T-cell (primary cell): ENCODE measurements at regions not wholly inside any gene's neighbourhood (a gene's known extent, or its start where the extent isn't known, plus 50 kb on each side); places are given as distances from the start of the nearest gene placed in this dataset.

Source experiments
- ATAC-seq, 4 experiments: fragments of 200-7000 bp in 3 of 4; fragments of 150-1000 bp in 1 of 4; cut with Tn5 transposase; replicated peaks in 1 of 4; 1 replicate in 3 of 4; 2 replicates in 1 of 4; pipeline ENCODE4 v1.10.0; 2021; ENCODE audit warnings: moderate library complexity in 3 of 4, mild to moderate bottlenecking in 2 of 4, moderate number of reproducible peaks in 1 of 4
- CTCF ChIA-PET, 2 donors: fragments of 300-600 bp; sonication (Branson Sonifier 250); formaldehyde crosslinking; loops; one replicate each; lab custom pipeline; 2022; ENCODE audit warnings: antibody characterized with exemption in 2 of 2; lab: Charles Lee
- POLR2A ChIA-PET, 2 donors: fragments of 300-600 bp; sonication (Branson Sonifier 250); formaldehyde crosslinking; loops; one replicate each; lab custom pipeline; 2022; ENCODE audit warnings: antibody characterized with exemption in 2 of 2; lab: Charles Lee
- DNase-seq, 35 experiments: peaks; one replicate each; pipeline versions ENCODE4 v3.0.0 to v3.0.0-alpha.2; 2013 to 2023
- H3K27ac ChIP-seq: one replicate; pipeline ENCODE4 v1.5.1; 2013; ENCODE audit warnings: low read length
- H3K27me3 ChIP-seq, 2 experiments: replicated peaks in 1 of 2; 1 replicate in 1 of 2; 2 replicates in 1 of 2; pipeline versions ENCODE4 v1.6.1 to v1.7.0; 2013; ENCODE audit warnings: low read length in 1 of 2, mixed read lengths in 1 of 2; ENCODE audit not compliant: control insufficient read depth in 2 of 2, insufficient read depth in 2 of 2; ENCODE audit errors: extremely low read depth in 1 of 2
- H3K36me3 ChIP-seq, 2 donors: 1 replicate in 1 of 2; 2 replicates in 1 of 2; pipeline versions ENCODE4 v1.6.1 to v1.7.0; 2013; ENCODE audit warnings: low read length in 1 of 2; ENCODE audit not compliant: control insufficient read depth in 2 of 2, insufficient read depth in 1 of 2; ENCODE audit errors: extremely low read depth in 1 of 2
- H3K4me1 ChIP-seq, 2 experiments: 1 replicate in 1 of 2; 2 replicates in 1 of 2; pipeline versions ENCODE4 v1.6.1 to v1.7.0; 2013; ENCODE audit warnings: low read length in 2 of 2, mixed read lengths in 1 of 2; ENCODE audit not compliant: insufficient read depth in 2 of 2, control insufficient read depth in 1 of 2; ENCODE audit errors: extremely low read depth in 1 of 2
- H3K4me3 ChIP-seq, 2 donors: 1 replicate in 1 of 2; 2 replicates in 1 of 2; pipeline versions ENCODE4 v1.5.1 to v1.7.0; 2013; ENCODE audit warnings: mild to moderate bottlenecking in 2 of 2, low read length in 1 of 2, moderate library complexity in 1 of 2; ENCODE audit not compliant: control insufficient read depth in 1 of 2; ENCODE audit errors: extremely low read depth in 1 of 2
- H3K9me3 ChIP-seq: 2 replicates; pipeline ENCODE4 v1.7.0; 2013
- H3K27ac Mint-ChIP-seq, 2 donors: one replicate each; pipeline ENCODE4 v1.8.0; 2020 to 2021; ENCODE audit warnings: mild to moderate bottlenecking in 2 of 2, mixed read lengths in 2 of 2
- H3K27me3 Mint-ChIP-seq, 2 donors: one replicate each; pipeline ENCODE4 v1.8.0; 2021 to 2022; ENCODE audit warnings: mixed read lengths in 2 of 2
- H3K36me3 Mint-ChIP-seq: one replicate; pipeline ENCODE4 v1.8.0; 2021; ENCODE audit warnings: mixed read lengths
- H3K4me1 Mint-ChIP-seq, 3 donors: one replicate each; pipeline ENCODE4 v1.8.0; 2020 to 2022; ENCODE audit warnings: mixed read lengths in 3 of 3, mild to moderate bottlenecking in 1 of 3
- H3K4me3 Mint-ChIP-seq, 3 donors: one replicate each; pipeline ENCODE4 v1.8.0; 2020 to 2022; ENCODE audit warnings: mild to moderate bottlenecking in 3 of 3, mixed read lengths in 3 of 3, moderate library complexity in 3 of 3
- H3K9me3 Mint-ChIP-seq, 3 donors: one replicate each; pipeline ENCODE4 v1.8.0; 2020 to 2022; ENCODE audit warnings: mixed read lengths in 3 of 3
- WGBS: methylation state at CpG from one replicate; pipeline ENCODE4 v1.1.5; 2013; ENCODE audit warnings: missing lambda C conversion rate; ENCODE audit not compliant: insufficient coverage; 5-methylcytosine and 5-hydroxymethylcytosine counted together

- Mint-ChIP-seq H3K9me3 (peaks cover 0 to 19% (median 10%) of the 10 kb centered on the region in 3 donors), H3K36me3 (no peaks in the 10 kb centered on the region), H3K4me1 (no peaks in the 10 kb centered on the region), H3K4me3 (no peak overlapping the region), H3K27me3 (peaks cover 4 to 6% of the 10 kb centered on the region in 2 donors), H3K27ac (no peak overlapping the region)
- ATAC-seq (no peak), DNase-seq (no peak)
- CTCF ChIA-PET: interaction anchor here (0.6 to 0.7 kb wide), 2 partner anchors 52 to 693 kb away, joined by 4 to 9 read pairs; no protein-coding TSS in a partner anchor
- Histone ChIP-seq H3K27ac (no peak overlapping the region), H3K27me3 (peaks cover 0 to 3% of the 10 kb centered on the region in 2 experiments), H3K4me3 (no peak overlapping the region), H3K9me3 (no peaks in the 10 kb centered on the region), H3K4me1 (no peaks in the 10 kb centered on the region), H3K36me3 (no peaks in the 10 kb centered on the region)
- no CpG with 5 or more reads among the region's 4 CpGs for WGBS
- POLR2A ChIA-PET: no interaction called here
Measured at GRCh38 chr14:71834284-71835204, 97.7 kb upstream of the RGS6 start.

- peaks cover 16 to 35% of the 10 kb centered on the region in 2 donors for H3K27me3 Mint-ChIP-seq
- ATAC-seq: no peak
- H3K4me1 Mint-ChIP-seq: peaks cover 0 to 8% (median 5%) of the 10 kb centered on the region in 3 donors
- DNase-seq: no peak
- no peaks in the 10 kb centered on the region for H3K36me3 ChIP-seq
- H3K27ac ChIP-seq: no peak overlapping the region
- no peaks in the 10 kb centered on the region for H3K4me1 ChIP-seq
- no peak overlapping the region for H3K4me3 ChIP-seq
- H3K27me3 ChIP-seq: peaks cover 0 to 13% of the 10 kb centered on the region in 2 experiments
- H3K27ac Mint-ChIP-seq: no peak overlapping the region
- H3K9me3 Mint-ChIP-seq: peaks cover 5 to 16% (median 12%) of the 10 kb centered on the region in 3 donors
- no peaks in the 10 kb centered on the region for H3K9me3 ChIP-seq
- ChIA-PET CTCF (no interaction called here), POLR2A (no interaction called here)
- no peak overlapping the region for H3K4me3 Mint-ChIP-seq
- H3K36me3 Mint-ChIP-seq: no peaks in the 10 kb centered on the region
Measured at GRCh38 chr14:71852181-71852580, 80.0 kb upstream of the RGS6 start.

- Histone ChIP-seq H3K27ac (no peak overlapping the region), H3K4me1 (no peaks in the 10 kb centered on the region), H3K27me3 (peaks cover 0 to 13% of the 10 kb centered on the region in 2 experiments), H3K4me3 (no peak overlapping the region), H3K9me3 (no peaks in the 10 kb centered on the region), H3K36me3 (no peaks in the 10 kb centered on the region)
- Mint-ChIP-seq H3K9me3 (peaks cover 0 to 16% (median 15%) of the 10 kb centered on the region in 3 donors), H3K27ac (no peak overlapping the region), H3K4me3 (no peak overlapping the region), H3K36me3 (no peaks in the 10 kb centered on the region), H3K4me1 (peaks cover 0 to 8% (median 5%) of the 10 kb centered on the region in 3 donors), H3K27me3 (peaks cover 37 to 48% of the 10 kb centered on the region in 2 donors)
- no CpG with 5 or more reads among the region's 1 CpG for WGBS
- POLR2A ChIA-PET: no interaction called here
- CTCF ChIA-PET: interaction anchor here in 1 of 2 donors (0.6 to 1.0 kb wide), 2 partner anchors 620 to 717 kb away, joined by 3 to 4 read pairs; no protein-coding TSS in a partner anchor
- peak in 24 of 35 experiments; percentile 2 to 45 (median 14) for DNase-seq
- ATAC-seq: no peak
Measured at GRCh38 chr14:71855399-71856036, 76.7 kb upstream of the RGS6 start.

GRCh38 chr14:71856199-71856919 is 75.9 kb upstream of the RGS6 start:
- Mint-ChIP-seq H3K4me1 (peaks cover 0 to 8% (median 5%) of the 10 kb centered on the region in 3 donors), H3K27me3 (peaks cover 43 to 51% of the 10 kb centered on the region in 2 donors), H3K4me3 (no peak overlapping the region), H3K9me3 (peaks cover 0 to 18% (median 15%) of the 10 kb centered on the region in 3 donors), H3K27ac (no peak overlapping the region), H3K36me3 (no peaks in the 10 kb centered on the region)
- Histone ChIP-seq H3K4me1 (no peaks in the 10 kb centered on the region), H3K4me3 (no peak overlapping the region), H3K27me3 (peaks cover 0 to 13% of the 10 kb centered on the region in 2 experiments), H3K36me3 (no peaks in the 10 kb centered on the region), H3K27ac (no peak overlapping the region), H3K9me3 (no peaks in the 10 kb centered on the region)
- ChIA-PET POLR2A (no interaction called here), CTCF (no interaction called here)
- DNase-seq (no peak), ATAC-seq (no peak)
- WGBS: 23% methylated on average over 7 of the region's 9 CpGs

- ChIA-PET POLR2A (no interaction called here), CTCF (no interaction called here)
- H3K4me3 ChIP-seq: no peak overlapping the region
- WGBS: no CpG with 5 or more reads among the region's 3 CpGs
- DNase-seq (no peak), ATAC-seq (no peak)
- Mint-ChIP-seq H3K4me3 (no peak overlapping the region), H3K27me3 (peaks cover 19 to 29% of the 10 kb centered on the region in 2 donors), H3K4me1 (no peaks in the 10 kb centered on the region), H3K9me3 (peaks cover 0 to 12% (median 2%) of the 10 kb centered on the region in 3 donors), H3K27ac (no peak overlapping the region), H3K36me3 (no peaks in the 10 kb centered on the region)
- no peak overlapping the region for H3K27ac ChIP-seq
- no peaks in the 10 kb centered on the region for H3K9me3 ChIP-seq
- H3K4me1 ChIP-seq: no peaks in the 10 kb centered on the region
- H3K36me3 ChIP-seq: no peaks in the 10 kb centered on the region
- H3K27me3 ChIP-seq: peaks cover 0 to 8% of the 10 kb centered on the region in 2 experiments
Measured at GRCh38 chr14:71863049-71863448, 69.2 kb upstream of the RGS6 start.

GRCh38 chr14:71863766-71864165 is 68.5 kb upstream of the RGS6 start:
- peaks cover 0 to 8% of the 10 kb centered on the region in 2 experiments for H3K27me3 ChIP-seq
- DNase-seq (no peak), ATAC-seq (no peak)
- CTCF ChIA-PET: no interaction called here
- no peaks in the 10 kb centered on the region for H3K4me1 ChIP-seq
- peaks cover 0 to 12% (median 0%) of the 10 kb centered on the region in 3 donors for H3K9me3 Mint-ChIP-seq
- no peaks in the 10 kb centered on the region for H3K36me3 Mint-ChIP-seq
- H3K27ac Mint-ChIP-seq: no peak overlapping the region
- no peaks in the 10 kb centered on the region for H3K36me3 ChIP-seq
- peaks cover 14 to 24% of the 10 kb centered on the region in 2 donors for H3K27me3 Mint-ChIP-seq
- no peaks in the 10 kb centered on the region for H3K4me1 Mint-ChIP-seq
- POLR2A ChIA-PET: no interaction called here
- no peak overlapping the region for H3K27ac ChIP-seq
- no peak overlapping the region for H3K4me3 Mint-ChIP-seq
- 72% methylated on average over 2 of the region's 3 CpGs for WGBS
- H3K4me3 ChIP-seq: no peak overlapping the region
- no peaks in the 10 kb centered on the region for H3K9me3 ChIP-seq
